ENCODE measurements at regions not wholly inside any gene's neighbourhood (a gene's known extent, or its start where the extent isn't known, plus 50 kb on each side); places are given as distances from the start of the nearest gene placed in this dataset.

- TF ChIP-seq ZNF670 (tag by site-specific recombination; IDR thresholded peaks at IDR 0.05; ENCODE audit: low read depth) (no peak), TRIM28 (IDR thresholded peaks at IDR 0.05; ENCODE audit: borderline replicate concordance, low read length) (no peak), ZNF510 (tag by site-specific recombination; IDR thresholded peaks at IDR 0.05; ENCODE audit: insufficient replicate concordance) (no peak), ZSCAN5A (tag by site-specific recombination; IDR thresholded peaks at IDR 0.05) (no peak), ZNF768 (tag by site-specific recombination; IDR thresholded peaks at IDR 0.05) (no peak), ZIC2 (tag by site-specific recombination; IDR thresholded peaks at IDR 0.05) (no peak)
- TF ChIP-seq, protein P1, sequence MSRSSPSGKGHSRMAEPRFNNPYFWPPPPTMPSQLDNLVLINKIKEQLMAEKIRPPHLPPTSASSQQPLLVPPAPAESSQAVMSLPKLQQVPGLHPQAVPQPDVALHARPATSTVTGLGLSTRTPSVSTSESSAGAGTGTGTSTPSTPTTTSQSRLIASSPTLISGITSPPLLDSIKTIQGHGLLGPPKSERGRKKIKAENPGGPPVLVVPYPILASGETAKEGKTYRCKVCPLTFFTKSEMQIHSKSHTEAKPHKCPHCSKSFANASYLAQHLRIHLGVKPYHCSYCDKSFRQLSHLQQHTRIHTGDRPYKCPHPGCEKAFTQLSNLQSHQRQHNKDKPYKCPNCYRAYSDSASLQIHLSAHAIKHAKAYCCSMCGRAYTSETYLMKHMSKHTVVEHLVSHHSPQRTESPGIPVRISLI (tag by site-specific recombination; IDR thresholded peaks at IDR 0.05): no peak
Measured at GRCh38 chr9:90029996-90030395, 425.2 kb downstream of the GADD45G start.
